ENCODE measurements at regions not wholly inside any gene's neighbourhood (a gene's known extent, or its start where the extent isn't known, plus 50 kb on each side); places are given as distances from the start of the nearest gene placed in this dataset.
"Not testable (repeated sequence)": the region's sequence is repeated elsewhere in the genome, so short reads cannot be mapped to it uniquely, and the experiment has no call there.

- not testable (repeated sequence) for DNase-seq
Observed at GRCh38 chr2:16089491-16089890, 149.1 kb downstream of the MYCN start.

GRCh38 chr2:16088802-16089112 lies 148.4 kb downstream of the MYCN start:
- no peak for DNase-seq

GRCh38 chr2:16088035-16088801 lies 147.9 kb downstream of the MYCN start:
- no peak for DNase-seq

GRCh38 chr2:16086136-16086535 lies 145.8 kb downstream of the MYCN start:
- not testable (repeated sequence) for DNase-seq

- no peak for DNase-seq
Observed at GRCh38 chr2:16085073-16085472, 144.7 kb downstream of the MYCN start.

- DNase-seq: no peak
Observed at GRCh38 chr2:16084274-16084673, 143.9 kb downstream of the MYCN start.

- DNase-seq: no peak
Observed at GRCh38 chr2:16082276-16082675, 141.9 kb downstream of the MYCN start.

- DNase-seq: no peak
Observed at GRCh38 chr2:16081316-16082200, 141.2 kb downstream of the MYCN start.

- no peak for DNase-seq
Observed at GRCh38 chr2:16080516-16080915, 140.2 kb downstream of the MYCN start.

- no peak for DNase-seq
Observed at GRCh38 chr2:16080071-16080470, 139.7 kb downstream of the MYCN start.

GRCh38 chr2:16079637-16080036 lies 139.3 kb downstream of the MYCN start:
- no peak for DNase-seq

GRCh38 chr2:16077601-16078000 lies 137.3 kb downstream of the MYCN start:
- no peak for DNase-seq

- DNase-seq: no peak
Observed at GRCh38 chr2:16076911-16077310, 136.6 kb downstream of the MYCN start.

- no peak for DNase-seq
Observed at GRCh38 chr2:16075045-16076012, 135.0 kb downstream of the MYCN start.

- no peak for DNase-seq
Observed at GRCh38 chr2:16073921-16074425, 133.6 kb downstream of the MYCN start.

- no peak for DNase-seq
Observed at GRCh38 chr2:16073471-16073870, 133.1 kb downstream of the MYCN start.

GRCh38 chr2:16072638-16073290 lies 132.4 kb downstream of the MYCN start:
- DNase-seq: no peak

GRCh38 chr2:16071865-16072637 lies 131.7 kb downstream of the MYCN start:
- no peak for DNase-seq

GRCh38 chr2:16071039-16071864 lies 130.9 kb downstream of the MYCN start:
- DNase-seq: no peak

GRCh38 chr2:16070648-16070971 lies 130.3 kb downstream of the MYCN start:
- no peak for DNase-seq
